HG02623 (cell line): ENCODE measurements at regions not wholly inside any gene's neighbourhood (a gene's known extent, or its start where the extent isn't known, plus 50 kb on each side); places are given as distances from the start of the nearest gene placed in this dataset.

ENCODE experiments used
- ATAC-seq: cut with Tn5 transposase; IDR thresholded peaks from one replicate; pipeline ENCODE4 v1.9.1; 2021; ENCODE audit warnings: moderate library complexity; ENCODE audit not compliant: unreplicated experiment

DNA sequence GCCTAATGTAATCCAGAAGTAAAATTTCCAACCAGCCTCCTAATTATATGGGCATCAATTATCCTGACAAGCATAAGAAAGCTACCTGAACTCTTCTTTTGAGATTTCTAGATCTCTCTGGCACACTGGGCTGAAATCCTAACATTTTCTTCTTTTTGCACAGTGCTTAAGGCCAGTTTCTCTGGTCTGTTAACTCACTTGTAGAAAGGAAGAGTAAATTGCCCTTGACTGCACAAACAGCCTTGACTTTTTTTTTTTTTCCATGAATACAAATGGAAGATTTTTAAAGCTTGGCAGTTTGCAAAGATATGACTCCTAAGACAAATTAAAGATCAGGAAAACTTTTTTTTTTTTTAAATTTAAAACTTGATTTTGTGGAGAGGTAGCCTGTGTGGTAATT is 291.2 kb upstream of the MON1B start:
- no peak for ATAC-seq

DNA sequence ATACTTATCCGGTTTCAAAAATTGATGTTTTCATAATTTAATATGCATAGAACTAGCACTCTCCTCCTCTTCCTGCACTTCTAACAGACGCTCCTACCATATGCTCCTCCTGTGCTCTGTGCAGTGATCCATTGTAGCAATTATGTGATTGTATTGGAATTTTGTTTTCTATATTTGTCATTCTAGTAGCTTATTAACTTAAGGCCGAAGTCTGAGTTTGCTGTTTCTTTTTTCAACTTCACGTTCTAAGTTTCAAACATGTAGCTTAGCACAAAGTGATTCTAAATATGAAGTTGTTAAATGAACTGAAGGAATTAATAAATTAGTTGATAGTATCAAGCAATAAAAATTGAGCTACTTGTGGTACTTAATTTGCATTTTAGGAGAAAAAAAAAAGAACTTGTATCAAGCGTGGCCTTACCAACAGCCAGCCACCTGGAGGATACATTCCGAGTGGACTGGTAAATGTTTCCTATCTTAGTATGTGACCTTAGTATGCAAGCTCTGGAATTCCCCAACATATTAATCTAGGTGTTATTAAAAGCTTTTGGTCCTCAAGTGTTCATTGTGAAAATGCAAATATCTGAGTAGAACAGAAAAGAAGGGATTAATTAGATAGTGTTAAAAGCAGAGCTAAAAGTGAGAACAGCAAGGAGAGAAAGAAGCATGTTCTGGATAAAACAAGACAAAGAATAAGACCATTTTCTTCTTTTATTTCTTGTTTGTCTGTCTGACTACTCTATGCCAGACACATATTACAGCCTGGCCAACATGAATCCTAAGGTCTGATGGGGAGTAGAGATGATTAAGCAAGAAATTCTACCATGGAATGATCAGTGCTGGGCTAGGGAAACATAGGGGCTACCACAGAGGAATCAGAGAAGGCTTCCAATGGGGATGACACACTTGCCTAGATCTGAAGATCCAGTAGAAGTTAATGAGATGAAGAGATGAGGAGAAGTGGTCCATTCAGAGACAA is 290.4 kb upstream of the MON1B start:
- ATAC-seq, result no peak

DNA sequence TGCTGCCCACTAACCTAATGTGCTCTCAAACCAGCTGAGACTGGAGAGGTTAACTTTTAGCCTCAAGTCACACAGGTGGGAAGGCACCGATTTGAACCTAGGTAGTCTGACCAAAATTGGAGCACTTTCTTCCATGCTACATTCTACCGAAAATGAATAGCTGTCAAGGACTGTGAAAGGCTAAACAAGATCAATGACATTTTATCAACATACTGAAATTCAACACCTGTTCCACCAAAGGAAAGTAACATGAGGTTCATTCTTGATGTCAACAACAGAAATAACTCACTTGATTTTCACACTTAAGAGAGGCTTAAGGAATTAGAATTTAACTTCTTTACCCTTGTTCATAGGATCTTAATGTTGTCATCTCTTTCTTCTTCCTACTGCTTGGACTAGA is 284.4 kb upstream of the MON1B start:
- no peak for ATAC-seq

DNA sequence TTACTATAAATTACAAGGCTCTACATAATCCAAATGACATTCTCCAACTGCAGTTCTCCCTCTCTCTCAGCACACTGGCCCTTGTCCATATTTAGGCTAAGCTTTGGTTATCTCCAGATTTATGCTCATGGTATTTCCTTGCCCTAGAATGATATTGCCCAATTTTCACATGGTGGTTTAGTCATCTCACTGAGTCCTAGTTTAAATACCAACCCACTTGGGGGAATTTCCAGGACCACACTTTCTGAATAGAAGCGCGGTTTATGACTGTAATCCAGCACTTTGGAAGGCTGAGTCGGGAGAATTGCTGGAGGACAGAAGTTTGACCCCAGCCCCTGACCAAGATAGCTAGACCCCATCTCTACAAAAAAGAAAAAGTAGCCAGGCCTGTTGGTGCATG is 280.1 kb upstream of the MON1B start:
- ATAC-seq, result no peak

DNA sequence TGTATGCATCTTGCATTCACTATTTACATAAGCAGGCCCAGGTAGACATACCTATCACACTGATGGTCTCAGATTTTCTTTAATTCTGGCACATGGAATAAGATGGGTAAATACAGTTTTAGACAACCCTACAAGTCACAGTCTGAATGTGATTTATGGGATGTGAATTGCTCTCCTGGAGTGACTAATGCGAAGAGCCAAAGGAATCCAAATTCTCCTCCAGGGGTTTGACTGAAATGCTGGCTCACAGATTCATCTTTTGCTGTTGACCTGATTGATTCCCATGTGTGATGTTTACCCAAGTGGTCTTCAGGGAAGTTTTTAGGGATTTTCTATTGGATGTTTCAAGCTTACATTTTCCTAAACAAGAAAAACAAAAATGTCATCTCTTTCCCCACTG is 277.9 kb upstream of the MON1B start:
- ATAC-seq, result no peak

DNA sequence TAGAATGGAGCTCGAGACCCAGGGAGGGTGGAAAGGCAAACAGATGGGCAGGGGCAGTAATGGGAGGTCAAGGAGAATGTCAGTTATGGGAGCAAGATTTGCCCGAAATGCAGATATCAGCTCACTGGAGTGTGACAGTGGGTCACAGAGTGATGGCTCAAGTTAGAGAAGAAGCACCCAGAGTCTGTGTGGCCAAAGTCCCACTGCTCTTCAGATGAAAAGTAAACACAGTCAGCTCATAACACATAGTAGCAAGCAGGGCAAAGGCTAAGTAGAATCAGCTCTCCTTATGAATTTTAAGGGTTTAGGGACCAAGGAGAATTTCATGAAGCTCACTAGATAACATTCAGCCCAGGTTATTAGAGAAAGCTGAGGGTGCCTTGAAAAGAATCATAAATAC is 264.9 kb upstream of the MON1B start:
- no peak for ATAC-seq

DNA sequence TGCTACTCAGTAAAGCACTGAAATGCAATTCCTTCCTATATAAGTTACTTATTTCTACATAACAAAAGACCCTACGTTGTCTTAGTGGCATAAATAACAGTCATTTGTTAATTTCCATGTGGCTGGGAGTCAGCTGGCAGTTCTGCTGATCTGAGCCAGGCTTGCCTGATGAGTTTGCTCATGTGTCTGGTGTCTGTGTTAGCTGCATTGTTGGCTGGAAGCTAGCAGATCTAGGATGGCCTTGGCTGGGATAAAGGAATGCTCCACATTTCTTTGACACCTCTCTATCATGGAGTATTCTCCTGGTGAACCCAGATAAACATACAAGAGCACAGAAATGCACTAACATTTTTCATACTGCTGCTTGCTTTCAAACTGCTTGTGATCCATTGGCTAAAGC is 264.4 kb upstream of the MON1B start:
- ATAC-seq, result no peak

DNA sequence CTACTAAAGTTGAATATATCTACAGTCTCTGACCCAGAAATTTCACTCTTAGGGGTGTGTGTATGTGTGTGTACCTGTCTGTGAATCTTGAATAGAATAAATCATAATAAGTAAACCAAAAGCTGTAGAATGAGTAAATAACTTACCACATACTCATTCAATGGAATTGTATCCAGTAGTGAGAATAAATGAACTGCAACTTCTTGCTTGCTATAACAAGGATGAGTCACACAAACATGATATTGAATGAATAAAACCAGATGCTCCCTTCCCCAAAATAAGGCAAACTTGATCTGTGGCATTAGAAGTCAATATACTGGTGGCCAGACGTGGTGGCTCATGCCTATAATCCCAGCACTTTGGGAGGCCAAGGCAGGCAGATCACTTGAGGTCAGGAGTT is 259.8 kb upstream of the MON1B start:
- no peak for ATAC-seq

DNA sequence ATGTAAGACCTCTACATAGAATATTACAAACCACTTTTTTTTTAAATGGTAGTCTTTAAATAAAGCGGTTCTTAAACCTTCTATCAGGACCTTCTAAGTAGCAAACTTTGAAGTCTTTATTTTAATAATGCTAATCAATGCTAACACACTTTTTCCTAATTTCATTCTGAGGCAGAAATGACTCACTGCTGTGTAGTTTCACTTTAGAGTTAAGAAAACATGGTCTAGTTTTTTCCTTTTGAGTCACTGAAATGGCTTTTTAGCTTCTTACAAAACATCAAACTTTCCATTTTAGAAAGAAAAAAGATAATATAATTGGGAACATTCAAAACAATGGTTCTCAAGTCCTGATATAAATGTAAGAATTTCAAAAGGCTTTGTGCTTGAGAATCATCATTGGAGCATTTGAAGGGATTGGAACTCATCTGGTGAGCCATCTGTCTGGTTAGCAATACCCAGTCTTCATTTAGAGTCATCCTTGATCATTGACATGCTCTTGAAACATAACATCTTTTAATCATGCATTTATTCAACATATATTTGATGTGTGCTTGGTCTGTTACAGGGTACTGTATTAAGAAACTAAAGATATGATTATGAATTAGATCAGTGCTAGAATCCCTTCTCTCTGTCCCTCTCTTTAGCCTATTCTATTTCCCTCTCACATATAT is 258.3 kb upstream of the MON1B start:
- ATAC-seq, result no peak

DNA sequence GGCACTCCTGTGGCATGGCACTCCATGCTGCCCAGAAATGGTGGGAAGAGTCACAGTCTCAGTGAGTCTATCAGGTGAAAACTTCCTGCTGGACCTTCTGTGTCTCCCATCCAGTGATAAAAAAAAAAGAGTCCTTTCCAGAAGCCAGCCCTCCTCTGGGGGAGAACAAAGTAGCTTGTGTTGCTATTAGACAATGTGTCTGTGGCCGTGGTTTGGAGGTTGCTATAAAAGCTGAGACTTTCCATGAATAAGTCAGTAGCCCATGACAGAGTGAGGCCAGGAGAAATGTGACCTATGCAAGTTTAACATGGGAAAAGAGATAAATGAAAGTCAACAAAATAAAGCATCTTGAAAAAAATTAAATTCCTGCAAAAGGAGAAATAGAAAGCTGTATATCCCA is 250.7 kb upstream of the MON1B start:
- ATAC-seq, result no peak

DNA sequence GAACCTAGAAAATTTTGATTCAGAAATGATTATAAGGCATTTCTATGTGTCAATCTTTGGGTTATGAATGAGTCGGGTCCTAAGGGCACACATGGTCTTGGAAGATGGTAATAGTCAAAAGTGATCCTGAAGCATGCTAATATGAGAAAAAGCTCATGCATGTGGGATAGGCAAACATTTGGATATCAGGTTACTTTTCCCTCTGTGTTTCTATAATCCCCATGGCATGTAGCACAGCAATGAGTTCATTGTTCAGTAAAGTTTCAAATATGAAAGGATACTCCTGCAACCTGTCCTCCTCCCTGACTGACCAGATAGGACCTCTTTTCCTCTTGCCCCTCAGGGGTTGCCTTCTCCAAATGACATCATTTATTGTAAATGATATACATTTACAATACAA is 249.9 kb upstream of the MON1B start:
- no peak for ATAC-seq

DNA sequence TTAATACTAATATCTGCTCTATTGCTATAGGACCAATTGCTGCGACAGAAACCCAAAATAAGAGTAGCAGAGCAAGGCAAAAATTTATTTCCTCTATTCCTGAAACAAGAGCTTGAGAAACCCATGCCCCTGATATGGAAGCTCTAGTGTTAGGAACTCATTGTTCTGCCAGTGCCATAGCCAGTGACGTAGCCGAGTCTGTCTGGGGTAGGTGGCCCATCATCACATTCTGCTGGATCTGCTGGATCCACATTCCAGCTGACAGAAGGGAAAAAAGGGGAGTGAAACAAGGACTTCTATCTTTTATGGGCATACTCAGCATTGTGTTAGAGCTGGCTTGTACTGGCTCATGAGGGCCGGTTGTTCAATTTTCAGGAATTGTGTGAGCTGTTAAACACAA is 248.9 kb upstream of the MON1B start:
- ATAC-seq, result no peak

DNA sequence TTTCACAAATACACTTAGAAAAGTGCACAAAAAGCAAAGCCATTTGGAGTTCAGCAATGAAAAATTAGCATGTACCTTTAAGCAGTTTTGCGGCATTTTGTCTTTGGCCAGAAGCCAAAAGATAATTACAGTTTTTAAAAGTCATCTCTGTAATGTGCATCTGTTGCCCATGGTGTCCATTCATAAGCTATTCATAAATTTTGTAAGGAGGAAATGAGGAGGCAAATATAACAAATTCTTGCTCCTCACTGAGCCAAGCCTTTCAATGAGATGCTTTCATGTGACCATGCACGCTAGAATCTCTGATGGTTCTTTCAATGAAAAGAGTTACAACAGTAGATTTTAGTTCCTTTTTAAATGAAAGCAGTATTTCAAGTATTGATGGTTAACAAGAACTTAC is 247.1 kb upstream of the MON1B start:
- ATAC-seq, result no peak

DNA sequence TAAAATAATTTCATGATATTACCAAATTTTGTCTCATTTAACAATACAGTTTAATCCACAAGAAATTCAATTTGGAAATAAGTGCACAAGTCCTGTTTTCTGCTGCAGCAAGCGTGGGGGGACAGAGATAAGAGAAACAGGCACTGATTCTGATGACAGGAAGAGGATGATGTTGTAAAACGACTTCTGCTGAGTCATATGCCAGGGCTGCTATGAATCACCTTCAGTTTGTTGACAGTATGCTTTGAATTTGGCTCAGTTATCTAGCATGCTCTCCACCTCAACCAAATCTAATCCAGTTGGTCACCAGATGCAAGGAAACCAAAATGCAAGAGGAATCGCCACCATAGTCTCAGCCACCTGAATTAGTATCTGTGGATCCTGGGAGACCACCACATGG is 244.1 kb upstream of the MON1B start:
- no peak for ATAC-seq

DNA sequence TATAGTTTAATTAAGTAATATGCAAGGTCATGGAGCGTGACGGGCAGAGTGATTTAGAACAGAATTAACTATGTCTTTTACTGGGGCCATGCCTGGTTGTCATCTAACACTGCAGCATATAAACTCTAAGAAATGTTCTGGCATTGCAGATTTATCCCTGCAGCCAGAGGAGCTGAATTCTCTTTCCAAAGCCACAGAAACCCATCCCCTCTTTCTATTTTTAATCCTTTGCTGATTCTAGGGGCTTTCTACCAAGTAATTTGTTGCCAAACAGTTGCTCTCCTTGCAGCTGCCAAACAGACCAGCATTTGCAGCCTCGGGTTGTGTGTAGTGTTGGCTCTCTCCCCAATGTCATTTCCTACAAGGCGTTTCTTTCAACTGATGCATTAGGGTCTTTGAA is 243.2 kb upstream of the MON1B start:
- no peak for ATAC-seq

DNA sequence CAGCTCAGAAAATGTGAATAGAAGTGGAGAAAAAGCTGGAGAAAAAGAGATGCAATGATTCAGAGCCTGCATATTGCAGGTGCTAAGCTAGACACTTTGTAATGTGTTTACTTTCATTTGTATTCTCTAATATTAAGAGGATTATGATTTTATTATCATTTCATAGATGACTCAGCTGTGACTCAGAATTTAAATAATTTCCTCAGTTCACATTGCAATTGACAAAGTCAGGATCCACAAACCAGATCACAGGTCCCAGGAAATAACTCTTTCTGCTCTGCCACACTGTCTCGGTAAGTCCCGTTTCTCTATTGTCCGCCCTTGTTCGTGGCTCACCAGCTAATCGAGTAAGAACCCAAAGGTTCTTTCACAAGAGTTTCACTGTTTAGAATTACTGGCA is 235.4 kb upstream of the MON1B start:
- ATAC-seq, result no peak

DNA sequence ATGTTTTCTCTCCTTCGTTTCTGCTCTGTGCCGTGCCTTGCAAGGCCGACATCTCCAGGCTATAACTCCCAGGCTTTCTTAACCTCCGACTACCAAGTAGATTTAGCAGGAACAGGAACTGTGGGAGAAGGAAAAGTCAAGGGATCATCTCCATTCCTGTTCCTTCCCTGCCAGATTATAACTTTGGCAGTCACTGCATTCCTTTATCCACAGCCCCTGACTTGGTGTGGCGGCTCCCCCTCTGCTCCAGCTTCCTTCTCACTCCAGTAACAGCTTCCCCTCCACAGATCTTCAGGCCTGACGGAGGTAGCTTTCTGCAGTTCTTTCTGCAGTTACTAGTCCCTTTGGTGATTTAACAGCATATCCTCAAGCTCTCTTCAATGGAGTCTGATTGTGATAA is 234.6 kb upstream of the MON1B start:
- no peak for ATAC-seq

DNA sequence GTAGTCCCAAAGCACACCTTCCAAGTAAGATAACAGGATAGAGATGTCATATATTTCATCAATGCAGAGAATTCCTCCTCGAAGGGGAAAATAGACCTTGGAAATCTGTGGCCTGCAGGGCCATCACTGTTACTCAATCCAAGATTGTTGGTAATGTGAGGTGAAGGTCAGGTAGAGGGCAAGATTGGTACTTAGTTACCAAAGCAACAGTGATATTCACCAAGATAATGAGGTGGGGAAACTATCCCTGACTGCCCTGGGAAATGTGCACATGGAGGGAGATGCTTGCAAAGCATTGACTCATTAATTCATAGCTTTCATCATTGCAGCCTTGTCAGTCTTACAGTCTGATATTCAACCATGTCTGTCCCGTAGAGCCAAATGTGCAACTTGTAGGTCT is 234.1 kb upstream of the MON1B start:
- no peak for ATAC-seq

DNA sequence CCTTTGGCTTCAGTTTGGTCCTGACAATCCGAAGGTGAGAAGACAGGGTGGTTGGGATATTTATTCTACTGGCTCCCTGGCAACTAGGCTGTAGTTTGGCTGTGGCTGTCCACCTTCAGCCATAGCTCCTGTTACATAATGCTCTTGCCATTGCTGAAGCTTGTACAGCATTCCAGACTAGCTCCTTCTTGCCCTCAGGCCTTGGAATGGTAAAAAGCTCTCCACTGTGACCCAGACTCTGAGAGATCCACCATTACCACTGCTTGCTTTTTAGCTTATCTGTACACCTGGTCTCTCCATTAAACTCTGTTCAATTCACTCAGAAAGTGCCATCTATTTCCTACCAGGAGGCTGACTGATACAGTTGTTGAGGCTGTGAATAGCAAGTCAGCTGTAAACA is 231.8 kb upstream of the MON1B start:
- ATAC-seq, result no peak

DNA sequence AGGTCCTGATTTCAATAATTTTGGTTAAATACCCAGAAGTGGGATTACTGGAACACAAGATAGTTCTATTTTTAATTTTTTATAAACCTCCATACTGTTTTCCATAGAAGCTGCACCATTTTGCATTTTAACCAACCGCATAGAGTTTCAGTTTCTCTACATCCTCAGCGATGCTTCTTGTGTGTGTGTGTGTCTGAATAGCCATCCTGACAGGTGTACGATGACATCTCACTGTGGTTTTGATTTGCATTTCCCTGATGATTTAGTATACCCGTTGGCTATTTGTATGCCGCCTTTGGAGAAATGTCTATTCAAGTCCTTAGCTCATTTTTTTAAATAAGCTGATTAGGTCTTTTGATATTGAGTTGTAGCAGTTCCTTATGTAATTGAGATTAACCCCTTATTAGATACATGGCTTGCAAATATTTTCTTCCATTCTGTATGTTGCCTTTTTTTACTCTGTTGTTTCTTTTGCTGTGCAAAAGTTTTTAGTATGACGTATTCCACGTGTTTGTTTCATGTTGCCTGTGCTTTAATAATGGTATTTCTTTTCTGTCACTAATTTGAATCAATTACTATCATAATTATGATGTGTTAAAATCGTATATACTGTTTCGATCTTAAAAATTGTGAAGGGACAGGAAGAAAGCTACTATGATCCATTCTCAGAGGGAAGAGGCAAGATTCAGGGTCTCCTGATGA is 227.2 kb upstream of the MON1B start:
- ATAC-seq, result peak; percentile 87

DNA sequence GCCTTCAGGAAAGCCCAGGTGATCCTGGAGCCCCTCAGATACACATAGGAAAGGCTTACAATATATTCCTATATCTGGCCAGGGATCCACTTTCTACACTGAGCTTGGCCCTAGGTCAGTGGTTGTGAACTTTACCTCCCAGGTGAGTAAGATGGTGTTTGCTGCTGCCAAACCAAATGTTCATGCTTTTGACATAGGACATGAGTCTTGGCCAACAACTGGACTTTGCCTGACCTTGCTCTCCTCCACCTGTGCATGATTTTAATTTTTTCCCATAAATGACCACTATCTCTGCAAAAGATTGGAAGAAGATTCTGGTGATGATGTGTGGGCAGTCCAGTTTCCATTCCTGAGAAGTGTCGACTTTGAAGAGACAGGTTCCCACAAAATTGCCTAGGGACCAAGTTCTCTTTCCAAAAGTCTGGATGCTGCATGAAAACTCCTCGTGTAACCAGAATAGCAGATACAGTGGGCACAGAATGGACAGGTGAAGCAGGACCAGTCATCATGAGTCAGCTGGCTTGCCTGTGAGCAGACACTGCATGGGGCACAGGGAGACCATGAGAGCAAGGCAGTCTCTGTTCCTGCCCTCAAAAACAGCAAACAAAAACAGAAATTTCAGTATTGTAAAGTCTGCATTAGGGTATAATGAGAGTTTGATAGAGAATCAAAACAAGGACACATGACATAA is 226.4 kb upstream of the MON1B start:
- no peak for ATAC-seq
